Ascending aorta (tissue), 2 donors: ENCODE measurements at regions not wholly inside any gene's neighbourhood (a gene's known extent, or its start where the extent isn't known, plus 50 kb on each side); places are given as distances from the start of the nearest gene placed in this dataset.
A peak's percentile ranks its signal among the peaks of the same experiment; 100 is the strongest.
"Not testable (repeated sequence)": the region's sequence is repeated elsewhere in the genome, so short reads cannot be mapped to it uniquely, and the experiment has no call there.

ENCODE experiments used
- DNase-seq, 2 donors: peaks; one replicate each; pipeline ENCODE4 v3.0.0-alpha.2; 2019; ENCODE audit warnings: low spot score in 2 of 2
- H3K27ac ChIP-seq, 2 donors: fragments of 200-600 bp; sonication (generic); one replicate each; pipeline ENCODE4 v1.5.1; 2016 to 2017; ENCODE audit warnings: mild to moderate bottlenecking in 1 of 2
- H3K27me3 ChIP-seq: fragments of 200-600 bp; sonication (generic); one replicate; pipeline ENCODE4 v1.5.1; 2017
- H3K36me3 ChIP-seq, 2 donors: fragments of 200-600 bp; sonication (generic); one replicate each; pipeline ENCODE4 v1.5.1; 2016
- H3K4me1 ChIP-seq, 2 donors: fragments of 200-600 bp; sonication (generic); one replicate each; pipeline ENCODE4 v1.5.1; 2016 to 2017; ENCODE audit warnings: mild to moderate bottlenecking in 1 of 2
- H3K4me3 ChIP-seq, 2 donors: fragments of 200-600 bp; sonication (generic); one replicate each; pipeline ENCODE4 v1.5.1; 2016 to 2017; ENCODE audit warnings: mild to moderate bottlenecking in 1 of 2
- H3K9me3 ChIP-seq, 2 donors: fragments of 200-600 bp; sonication (generic); one replicate each; pipeline ENCODE4 v1.5.1; 2016
- CTCF ChIP-seq, 3 experiments: fragments of 200-600 bp in 2 of 3; fragments of 450-650 bp in 1 of 3; sonication (generic) in 2 of 3; IDR thresholded peaks; one replicate each; pipeline ENCODE4 v1.5.1; 2016 to 2019; ENCODE audit warnings: antibody characterized with exemption in 3 of 3, mild to moderate bottlenecking in 1 of 3, moderate library complexity in 1 of 3
- intact Hi-C: fragments of 100-400 bp; cut with DNase I; formaldehyde crosslinking; loops from one replicate; pipeline ENCODE4 v1.15.1; 2023

GRCh38 chr5:17103461-17103860, 114.0 kb upstream of the BASP1 start:
- Histone ChIP-seq H3K36me3 (no peaks in the 10 kb centered on the region), H3K9me3 (no peaks in the 10 kb centered on the region), H3K4me3 (no peak overlapping the region), H3K27ac (no peak overlapping the region), H3K27me3 (no peaks in the 10 kb centered on the region), H3K4me1 (no peaks in the 10 kb centered on the region)
- DNase-seq, result no peak
- intact Hi-C loops, result no loop called here
- no peak for TF ChIP-seq CTCF (IDR thresholded peaks at IDR 0.05)

GRCh38 chr5:17105744-17106418, 111.5 kb upstream of the BASP1 start:
- no peak overlapping the region for H3K27ac ChIP-seq
- no peaks in the 10 kb centered on the region for H3K9me3 ChIP-seq
- no peak overlapping the region for H3K4me3 ChIP-seq
- no peak for TF ChIP-seq CTCF (IDR thresholded peaks at IDR 0.05)
- intact Hi-C loops, result no loop called here
- H3K27me3 ChIP-seq, result no peaks in the 10 kb centered on the region
- DNase-seq, result peak in 1 of 2 donors; percentile 65
- H3K36me3 ChIP-seq, result no peaks in the 10 kb centered on the region
- no peaks in the 10 kb centered on the region for H3K4me1 ChIP-seq

GRCh38 chr5:17106521-17106920, 110.9 kb upstream of the BASP1 start:
- H3K9me3 ChIP-seq, result no peaks in the 10 kb centered on the region
- intact Hi-C loops, result no loop called here
- no peak overlapping the region for H3K27ac ChIP-seq
- no peaks in the 10 kb centered on the region for H3K36me3 ChIP-seq
- H3K4me3 ChIP-seq, result no peak overlapping the region
- no peaks in the 10 kb centered on the region for H3K27me3 ChIP-seq
- DNase-seq, result peak in 1 of 2 donors; percentile 21
- TF ChIP-seq CTCF (IDR thresholded peaks at IDR 0.05), result no peak
- no peaks in the 10 kb centered on the region for H3K4me1 ChIP-seq

- H3K4me1 ChIP-seq, H3K9me3 ChIP-seq, H3K27me3 ChIP-seq, DNase-seq, H3K36me3 ChIP-seq, H3K4me3 ChIP-seq, intact Hi-C loops, H3K27ac ChIP-seq: not testable (repeated sequence)
Measured at GRCh38 chr5:17112091-17112716, 105.2 kb upstream of the BASP1 start.

- Histone ChIP-seq H3K4me1 (peaks cover 0 to 6% of the 10 kb centered on the region in 2 donors), H3K4me3 (no peak overlapping the region), H3K36me3 (no peaks in the 10 kb centered on the region), H3K27ac (no peak overlapping the region), H3K27me3 (no peaks in the 10 kb centered on the region), H3K9me3 (no peaks in the 10 kb centered on the region)
- intact Hi-C loops, result no loop called here
- no peak for TF ChIP-seq CTCF (IDR thresholded peaks at IDR 0.05)
- DNase-seq, result no peak
Measured at GRCh38 chr5:17113174-17113958, 104.1 kb upstream of the BASP1 start.

- Histone ChIP-seq H3K4me3 (no peak overlapping the region), H3K4me1 (peaks cover 0 to 6% of the 10 kb centered on the region in 2 donors), H3K27ac (no peak overlapping the region), H3K36me3 (no peaks in the 10 kb centered on the region), H3K27me3 (no peaks in the 10 kb centered on the region), H3K9me3 (no peaks in the 10 kb centered on the region)
- intact Hi-C loops, result no loop called here
- DNase-seq, result no peak
- no peak for TF ChIP-seq CTCF (IDR thresholded peaks at IDR 0.05)
Measured at GRCh38 chr5:17114233-17114632, 103.2 kb upstream of the BASP1 start.
